Neural progenitor cell (in vitro differentiated cells): ENCODE measurements at regions not wholly inside any gene's neighbourhood (a gene's known extent, or its start where the extent isn't known, plus 50 kb on each side); places are given as distances from the start of the nearest gene placed in this dataset.

Experiments
- CTCF ChIP-seq: fragments of 200-600 bp; sonication (generic); IDR thresholded peaks from 2 replicates; pipeline ENCODE4 v1.5.1; 2017; ENCODE audit warnings: antibody characterized with exemption, mild to moderate bottlenecking
- EZH2phosphoT487 ChIP-seq: fragments of 200-600 bp; sonication (generic); IDR thresholded peaks from 2 replicates; pipeline ENCODE4 v1.6.1; 2017; ENCODE audit warnings: antibody characterized with exemption

DNA sequence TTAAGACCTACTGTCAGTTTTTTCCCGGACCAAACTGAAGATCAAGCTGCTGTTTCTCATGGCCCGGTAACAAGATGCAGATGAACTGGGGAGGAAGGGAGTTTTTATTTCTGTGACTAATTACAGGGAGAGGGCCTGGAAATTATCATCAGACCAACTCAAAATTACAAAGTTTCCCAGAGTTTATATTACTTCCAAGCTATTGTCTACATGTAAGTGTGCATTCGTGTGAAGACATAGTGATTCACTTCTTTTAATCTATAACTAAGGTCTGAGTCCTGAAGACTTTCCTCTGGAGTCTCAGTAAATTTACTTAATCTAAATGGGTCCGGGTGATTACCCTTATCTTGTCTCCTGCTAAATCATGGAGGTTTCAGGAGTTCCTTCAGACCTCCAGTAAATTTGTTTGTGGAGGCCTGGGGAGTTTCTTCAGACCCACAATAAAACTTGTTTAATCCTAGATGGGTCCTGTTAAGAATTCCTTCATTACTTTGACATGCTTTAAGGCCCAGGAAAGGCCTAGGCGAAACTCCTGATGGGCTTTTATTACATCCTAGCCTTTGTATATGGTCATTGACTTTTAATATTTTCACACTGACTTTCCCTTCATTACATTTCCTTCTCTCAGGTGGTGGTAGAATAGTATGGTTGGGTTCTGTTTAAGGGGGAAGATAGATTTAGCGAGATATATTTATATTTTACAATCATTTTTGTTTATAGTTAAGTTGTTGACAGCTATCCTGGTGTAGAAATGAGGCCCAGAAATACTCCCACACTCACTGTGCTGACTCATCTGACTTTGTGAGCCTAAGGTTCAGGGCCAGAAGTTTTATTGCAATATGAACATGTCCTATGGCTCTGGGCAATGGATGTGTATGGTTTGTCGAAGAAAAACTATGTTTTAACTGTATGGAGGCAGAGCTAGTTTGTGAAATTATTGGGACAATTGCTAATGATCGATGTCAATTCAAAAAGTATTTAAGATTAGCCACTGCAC lies 627.0 kb upstream of the FBXO33 start:
- TF ChIP-seq EZH2phosphoT487 (no peak), CTCF (no peak)
